ENCODE measurements at regions not wholly inside any gene's neighbourhood (a gene's known extent, or its start where the extent isn't known, plus 50 kb on each side); places are given as distances from the start of the nearest gene placed in this dataset.

GRCh38 chr6:51330971-51331370 lies 512.3 kb downstream of the TFAP2B start:
- TF ChIP-seq POLR2A (IDR thresholded peaks at IDR 0.05) (no peak), POLR2AphosphoS5 (IDR thresholded peaks at IDR 0.05) (no peak)
- TF ChIP-seq, protein P1, sequence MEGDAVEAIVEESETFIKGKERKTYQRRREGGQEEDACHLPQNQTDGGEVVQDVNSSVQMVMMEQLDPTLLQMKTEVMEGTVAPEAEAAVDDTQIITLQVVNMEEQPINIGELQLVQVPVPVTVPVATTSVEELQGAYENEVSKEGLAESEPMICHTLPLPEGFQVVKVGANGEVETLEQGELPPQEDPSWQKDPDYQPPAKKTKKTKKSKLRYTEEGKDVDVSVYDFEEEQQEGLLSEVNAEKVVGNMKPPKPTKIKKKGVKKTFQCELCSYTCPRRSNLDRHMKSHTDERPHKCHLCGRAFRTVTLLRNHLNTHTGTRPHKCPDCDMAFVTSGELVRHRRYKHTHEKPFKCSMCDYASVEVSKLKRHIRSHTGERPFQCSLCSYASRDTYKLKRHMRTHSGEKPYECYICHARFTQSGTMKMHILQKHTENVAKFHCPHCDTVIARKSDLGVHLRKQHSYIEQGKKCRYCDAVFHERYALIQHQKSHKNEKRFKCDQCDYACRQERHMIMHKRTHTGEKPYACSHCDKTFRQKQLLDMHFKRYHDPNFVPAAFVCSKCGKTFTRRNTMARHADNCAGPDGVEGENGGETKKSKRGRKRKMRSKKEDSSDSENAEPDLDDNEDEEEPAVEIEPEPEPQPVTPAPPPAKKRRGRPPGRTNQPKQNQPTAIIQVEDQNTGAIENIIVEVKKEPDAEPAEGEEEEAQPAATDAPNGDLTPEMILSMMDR (IDR thresholded peaks at IDR 0.05) = no peak

Data from suprapubic skin (tissue), 4 donors.